H1 (cell line): ENCODE measurements at regions not wholly inside any gene's neighbourhood (a gene's known extent, or its start where the extent isn't known, plus 50 kb on each side); places are given as distances from the start of the nearest gene placed in this dataset.

Source experiments
- CTCF ChIA-PET: fragments of 300-600 bp; sonication (Branson Sonifier 250); formaldehyde crosslinking; loops from one replicate; lab custom pipeline; 2021; ENCODE audit not compliant: partially characterized antibody; lab: Charles Lee
- POLR2A ChIA-PET: fragments of 300-600 bp; sonication (Branson Sonifier 250); formaldehyde crosslinking; loops from one replicate; lab custom pipeline; 2021; ENCODE audit warnings: inconsistent platforms; ENCODE audit not compliant: partially characterized antibody; lab: Charles Lee
- DNase-seq, 2 experiments: peaks; one replicate each; pipeline versions ENCODE4 v3.0.0 to v3.0.0-alpha.2; 2010 to 2022; ENCODE audit warnings: low spot score in 2 of 2, low read depth in 1 of 2, mixed read lengths in 1 of 2
- FAIRE-seq: peaks from 2 replicates; lab custom pipeline; 2011; peaks lifted over from hg19 to GRCh38; lab: Jason Lieb, UNC
- H2AFZ ChIP-seq: 2 replicates; pipeline ENCODE4 v1.8.1; 2012; ENCODE audit warnings: low read length, inconsistent platforms
- H2AK5ac ChIP-seq: 2 replicates; pipeline ENCODE4 v1.6.1; 2013; ENCODE audit warnings: low read depth, low read length
- H2BK120ac ChIP-seq: replicated peaks from 2 replicates; pipeline ENCODE3; 2013; ENCODE audit warnings: low read depth, low read length, inconsistent platforms
- H2BK12ac ChIP-seq: 2 replicates; pipeline ENCODE4 v1.6.1; 2013; ENCODE audit warnings: low read depth, low read length
- H2BK15ac ChIP-seq: 2 replicates; pipeline ENCODE4 v1.6.1; 2013; ENCODE audit warnings: low read length
- H2BK20ac ChIP-seq: 2 replicates; pipeline ENCODE4 v1.6.1; 2013; ENCODE audit warnings: low read length
- H2BK5ac ChIP-seq: 2 replicates; pipeline ENCODE4 v1.6.1; 2013; ENCODE audit warnings: low read depth, low read length
- H3K14ac ChIP-seq: 2 replicates; pipeline ENCODE4 v1.6.1; 2013; ENCODE audit warnings: inconsistent platforms; ENCODE audit not compliant: insufficient read length
- H3K18ac ChIP-seq: 2 replicates; pipeline ENCODE4 v1.6.1; 2013; ENCODE audit warnings: low read length; ENCODE audit errors: extremely low read depth
- H3K23ac ChIP-seq: 2 replicates; pipeline ENCODE4 v1.6.1; 2013; ENCODE audit warnings: inconsistent platforms; ENCODE audit not compliant: insufficient read length
- H3K23me2 ChIP-seq: 2 replicates; pipeline ENCODE4 v1.6.1; 2013; ENCODE audit warnings: low read depth, low read length
- H3K27ac ChIP-seq: 2 replicates; pipeline ENCODE4 v1.6.1; 2011; ENCODE audit warnings: low read depth, low read length, inconsistent platforms
- H3K27me3 ChIP-seq, 4 experiments: replicated peaks in 1 of 4; 1 replicate in 1 of 4; 2 replicates in 3 of 4; pipeline versions ENCODE4 v1.6.1 to v1.8.1; 2011 to 2013; ENCODE audit warnings: low read length in 3 of 4, mild to moderate bottlenecking in 3 of 4, inconsistent platforms in 2 of 4, mixed read lengths in 2 of 4, moderate library complexity in 1 of 4; ENCODE audit not compliant: control insufficient read depth in 3 of 4, insufficient read depth in 3 of 4; ENCODE audit errors: extremely low read depth in 1 of 4
- H3K36me3 ChIP-seq, 4 experiments: 2 replicates each; pipeline versions ENCODE4 v1.6.1 to v1.8.1; 2011 to 2013; ENCODE audit warnings: mild to moderate bottlenecking in 4 of 4, low read length in 3 of 4, moderate library complexity in 2 of 4, control low read depth in 1 of 4, inconsistent platforms in 1 of 4; ENCODE audit not compliant: insufficient read depth in 4 of 4, control insufficient read depth in 2 of 4
- H3K4ac ChIP-seq: replicated peaks from 2 replicates; pipeline ENCODE3; 2013; ENCODE audit warnings: low read length, low read depth, mixed read lengths, inconsistent platforms; ENCODE audit not compliant: insufficient read length
- H3K4me1 ChIP-seq, 4 experiments: replicated peaks in 1 of 4; 1 replicate in 1 of 4; 2 replicates in 3 of 4; pipeline versions ENCODE4 v1.6.1 to v1.8.1; 2011 to 2013; ENCODE audit warnings: low read length in 3 of 4, inconsistent platforms in 2 of 4, mixed read lengths in 1 of 4; ENCODE audit not compliant: insufficient read depth in 4 of 4, control insufficient read depth in 3 of 4
- H3K4me2 ChIP-seq, 2 experiments: 2 replicates each; pipeline versions ENCODE4 v1.6.1 to v1.8.1; 2011 to 2013; ENCODE audit warnings: low read depth in 2 of 2, low read length in 2 of 2, control low read depth in 1 of 2, inconsistent platforms in 1 of 2, mild to moderate bottlenecking in 1 of 2; ENCODE audit not compliant: insufficient read depth in 1 of 2
- H3K4me3 ChIP-seq, 4 experiments: fragments of 200-600, 300-600 bp in 1 of 4; sonication (generic), shearing (Covaris generic), sonication (Bioruptor Twin) in 1 of 4; 2 replicates each; pipeline versions ENCODE4 v1.5.1 to v1.8.1; 2011 to 2016; ENCODE audit warnings: low read length in 4 of 4, low read depth in 3 of 4, control low read depth in 2 of 4, inconsistent platforms in 2 of 4, mild to moderate bottlenecking in 2 of 4, mixed read lengths in 1 of 4, moderate library complexity in 1 of 4; ENCODE audit not compliant: insufficient read depth in 2 of 4; ENCODE audit errors: extremely low read depth in 1 of 4
- H3K56ac ChIP-seq: replicated peaks from 2 replicates; pipeline ENCODE3; 2013; ENCODE audit warnings: low read depth, mild to moderate bottlenecking, mixed read lengths, low read length, inconsistent platforms; ENCODE audit not compliant: insufficient read length
- H3K79me1 ChIP-seq: 2 replicates; pipeline ENCODE4 v1.6.1; 2013; ENCODE audit warnings: low read depth, low read length, control low read depth
- H3K79me2 ChIP-seq, 2 experiments: 2 replicates each; pipeline versions ENCODE4 v1.6.1 to v1.8.1; 2012 to 2013; ENCODE audit warnings: low read length in 2 of 2, mild to moderate bottlenecking in 2 of 2, inconsistent platforms in 1 of 2; ENCODE audit not compliant: insufficient read depth in 2 of 2, control insufficient read depth in 1 of 2
- H3K9ac ChIP-seq, 4 experiments: replicated peaks in 1 of 4; 1 replicate in 1 of 4; 2 replicates in 3 of 4; pipeline versions ENCODE4 v1.6.1 to v1.8.1; 2011 to 2013; ENCODE audit warnings: low read depth in 3 of 4, low read length in 3 of 4, control low read depth in 2 of 4, mild to moderate bottlenecking in 2 of 4, moderate library complexity in 2 of 4, inconsistent platforms in 1 of 4; ENCODE audit errors: extremely low read depth in 1 of 4
- H3K9me3 ChIP-seq, 2 experiments: 2 replicates each; pipeline versions ENCODE4 v1.6.1 to v1.8.1; 2012 to 2013; ENCODE audit warnings: mild to moderate bottlenecking in 2 of 2, moderate library complexity in 2 of 2, control low read depth in 1 of 2, inconsistent platforms in 1 of 2, low read depth in 1 of 2, low read length in 1 of 2, mixed read lengths in 1 of 2; ENCODE audit not compliant: insufficient read depth in 2 of 2
- H4K20me1 ChIP-seq, 2 experiments: replicated peaks in 1 of 2; 2 replicates each; pipeline versions ENCODE3 to v1.8.1; 2011 to 2013; ENCODE audit warnings: inconsistent platforms in 2 of 2, low read length in 2 of 2, mild to moderate bottlenecking in 1 of 2; ENCODE audit not compliant: insufficient read depth in 2 of 2, control insufficient read depth in 1 of 2
- H4K5ac ChIP-seq: 2 replicates; pipeline ENCODE4 v1.6.1; 2013; ENCODE audit warnings: low read length, low read depth, mixed read lengths, inconsistent platforms; ENCODE audit not compliant: insufficient read length
- H4K8ac ChIP-seq: 2 replicates; pipeline ENCODE4 v1.8.0; 2013; ENCODE audit warnings: mild to moderate bottlenecking, moderate library complexity, low read length, inconsistent platforms; ENCODE audit not compliant: insufficient read depth; ENCODE audit errors: extremely low read depth
- H4K91ac ChIP-seq: replicated peaks from 2 replicates; pipeline ENCODE3; 2013; ENCODE audit warnings: low read length, mixed read lengths, inconsistent platforms; ENCODE audit not compliant: insufficient read length
- CTBP2 ChIP-seq: IDR thresholded peaks from 2 replicates; pipeline ENCODE4 v1.7.0; 2011; ENCODE audit warnings: borderline replicate concordance, mild to moderate bottlenecking, moderate library complexity, mixed read lengths, low read length; ENCODE audit not compliant: insufficient read depth, insufficient read length
- FOSL1 ChIP-seq: IDR thresholded peaks from 2 replicates; pipeline ENCODE4 v1.6.1; 2011; ENCODE audit warnings: mild to moderate bottlenecking, low read depth, low read length, moderate library complexity; ENCODE audit not compliant: insufficient read depth
- GABPA ChIP-seq: IDR thresholded peaks from 2 replicates; pipeline ENCODE4 v1.6.1; 2011; ENCODE audit warnings: mild to moderate bottlenecking, low read length, moderate library complexity, borderline replicate concordance; ENCODE audit not compliant: insufficient read depth
- GTF2F1 ChIP-seq: IDR thresholded peaks from 2 replicates; pipeline ENCODE4 v1.6.1; 2012; ENCODE audit warnings: low read depth, low read length, improper control_type of control experiment, borderline replicate concordance
- POU5F1 ChIP-seq: IDR thresholded peaks from 2 replicates; pipeline ENCODE4 v1.6.1; 2011; ENCODE audit warnings: low read depth, mild to moderate bottlenecking, low read length, moderate library complexity
- RFX5 ChIP-seq: IDR thresholded peaks from 2 replicates; pipeline ENCODE4 v1.6.1; 2011; ENCODE audit warnings: low read depth, low read length, improper control_type of control experiment, borderline replicate concordance
- SAP30 ChIP-seq: fragments of 300-600 bp; sonication (generic); IDR thresholded peaks from 2 replicates; pipeline ENCODE4 v1.7.1; 2012; ENCODE audit warnings: low read length, moderate library complexity, mild to moderate bottlenecking, inconsistent platforms; ENCODE audit not compliant: insufficient read depth, insufficient replicate concordance
- SRF ChIP-seq: IDR thresholded peaks from 2 replicates; pipeline ENCODE4 v1.6.1; 2011; ENCODE audit warnings: mild to moderate bottlenecking, low read depth, low read length, moderate library complexity
- SUZ12 ChIP-seq: fragments of 200-600 bp; sonication (generic); IDR thresholded peaks from 2 replicates; pipeline ENCODE4 v1.6.1; 2012; ENCODE audit warnings: mild to moderate bottlenecking, inconsistent platforms, low read length, moderate library complexity, mixed read lengths
- TBP ChIP-seq: IDR thresholded peaks from 2 replicates; pipeline ENCODE4 v1.6.1; 2011; ENCODE audit warnings: low read depth, low read length, improper control_type of control experiment
- YY1 ChIP-seq: IDR thresholded peaks from 2 replicates; pipeline ENCODE4 v1.6.1; 2011; ENCODE audit warnings: low read depth, mild to moderate bottlenecking, low read length
- WGBS, 2 experiments: shearing (Covaris generic) in 1 of 2; methylation state at CpG; one replicate each; pipeline versions ENCODE4 v1.1.6 to v1.1.7; 2013 to 2015; ENCODE audit warnings: low lambda C conversion rate in 2 of 2, mixed read lengths in 2 of 2, inconsistent platforms in 1 of 2, low coverage in 1 of 2, missing lambda C conversion rate in 1 of 2; ENCODE audit not compliant: insufficient replicate concordance in 2 of 2, insufficient coverage in 1 of 2, insufficient read length in 1 of 2; ENCODE audit errors: extremely low coverage in 1 of 2, missing lambda C conversion rate in 1 of 2; 5-methylcytosine and 5-hydroxymethylcytosine counted together
- TF ChIP-seq, protein P1 (sequence below), 3 experiments: IDR thresholded peaks; 1 replicate in 2 of 3; 2 replicates in 1 of 3; pipeline versions ENCODE4 v1.5.1 to v1.6.1; 2011; ENCODE audit warnings: low read length in 3 of 3, mild to moderate bottlenecking in 3 of 3, inconsistent platforms in 2 of 3, low read depth in 1 of 3, moderate library complexity in 1 of 3; ENCODE audit not compliant: insufficient read depth in 1 of 3; ENCODE audit errors: control extremely low read depth in 1 of 3

DNA sequence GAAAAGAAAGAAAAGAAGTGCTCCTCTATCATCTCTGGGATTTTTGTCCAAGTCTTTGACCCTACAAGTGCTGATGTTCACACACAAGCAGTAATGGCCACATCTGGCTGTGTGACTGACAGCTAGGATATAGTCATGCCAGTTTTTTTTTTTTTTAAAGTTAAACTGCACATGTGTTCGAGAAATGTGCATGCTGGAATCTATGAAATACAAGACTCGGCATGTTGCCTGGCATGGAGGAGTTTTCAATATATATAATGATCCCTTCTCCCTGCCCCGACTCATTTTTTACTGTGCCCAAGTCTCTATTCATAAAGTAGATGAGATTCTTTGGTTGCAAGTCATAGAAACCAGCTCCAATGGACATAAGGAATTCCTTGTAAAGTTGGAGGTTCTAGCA, 60.4 kb upstream of the FGFR2 start:
- Histone ChIP-seq H2BK120ac (no peak overlapping the region), H3K79me1 (no peaks in the 10 kb centered on the region), H3K9ac (no peak overlapping the region), H3K27me3 (no peaks in the 10 kb centered on the region), H3K79me2 (no peaks in the 10 kb centered on the region), H3K36me3 (no peaks in the 10 kb centered on the region), H3K4me3 (no peak overlapping the region), H2BK20ac (no peak overlapping the region), H3K27ac (no peak overlapping the region), H3K4me1 (peaks cover 0 to 4% (median 0%) of the 10 kb centered on the region in 4 experiments; a peak in 1 of 7 replicates), H2BK15ac (no peak overlapping the region), H4K8ac (no peak overlapping the region), H4K91ac (no peak overlapping the region), H2BK12ac (no peak overlapping the region), H3K18ac (no peak overlapping the region), H2AK5ac (no peak overlapping the region), H4K20me1 (no peaks in the 10 kb centered on the region), H3K56ac (no peak overlapping the region), H3K23me2 (no peaks in the 10 kb centered on the region), H3K14ac (no peak overlapping the region), H3K4ac (no peak overlapping the region), H3K4me2 (no peak overlapping the region), H2AFZ (no peak overlapping the region), H4K5ac (no peak overlapping the region), H3K9me3 (no peaks in the 10 kb centered on the region), H2BK5ac (no peak overlapping the region), H3K23ac (no peak overlapping the region)
- TF ChIP-seq GABPA (no peak), POU5F1 (no peak), SUZ12 (no peak), TBP (no peak), CTBP2 (no peak), GTF2F1 (no peak), SAP30 (no peak), SRF (no peak), RFX5 (no peak), YY1 (no peak), FOSL1 (no peak)
- TF ChIP-seq, protein P1, sequence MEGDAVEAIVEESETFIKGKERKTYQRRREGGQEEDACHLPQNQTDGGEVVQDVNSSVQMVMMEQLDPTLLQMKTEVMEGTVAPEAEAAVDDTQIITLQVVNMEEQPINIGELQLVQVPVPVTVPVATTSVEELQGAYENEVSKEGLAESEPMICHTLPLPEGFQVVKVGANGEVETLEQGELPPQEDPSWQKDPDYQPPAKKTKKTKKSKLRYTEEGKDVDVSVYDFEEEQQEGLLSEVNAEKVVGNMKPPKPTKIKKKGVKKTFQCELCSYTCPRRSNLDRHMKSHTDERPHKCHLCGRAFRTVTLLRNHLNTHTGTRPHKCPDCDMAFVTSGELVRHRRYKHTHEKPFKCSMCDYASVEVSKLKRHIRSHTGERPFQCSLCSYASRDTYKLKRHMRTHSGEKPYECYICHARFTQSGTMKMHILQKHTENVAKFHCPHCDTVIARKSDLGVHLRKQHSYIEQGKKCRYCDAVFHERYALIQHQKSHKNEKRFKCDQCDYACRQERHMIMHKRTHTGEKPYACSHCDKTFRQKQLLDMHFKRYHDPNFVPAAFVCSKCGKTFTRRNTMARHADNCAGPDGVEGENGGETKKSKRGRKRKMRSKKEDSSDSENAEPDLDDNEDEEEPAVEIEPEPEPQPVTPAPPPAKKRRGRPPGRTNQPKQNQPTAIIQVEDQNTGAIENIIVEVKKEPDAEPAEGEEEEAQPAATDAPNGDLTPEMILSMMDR (IDR thresholded peaks at IDR 0.05; ENCODE audit: control extremely low read depth in 1 of 3, insufficient read depth in 1 of 3, low read depth in 1 of 3, low read length in 3 of 3) = no peak
- FAIRE-seq (no peak), DNase-seq (no peak)
- CTCF ChIA-PET = interaction anchor here (0.6 to 3.2 kb wide), 5 partner anchors 9 to 591 kb away, joined by 3 to 8 read pairs (median 3); no protein-coding TSS in a partner anchor
- 94% methylated on average over 3 of the region's 3 CpGs; no CpG with 5 or more reads in 1 of the 2 experiments for WGBS, 2 experiments
- POLR2A ChIA-PET = no interaction called here
